Naive B cell (primary cell): ENCODE measurements at regions not wholly inside any gene's neighbourhood (a gene's known extent, or its start where the extent isn't known, plus 50 kb on each side); places are given as distances from the start of the nearest gene placed in this dataset.
A peak's percentile ranks its signal among the peaks of the same experiment; 100 is the strongest.

Experiments used
- ATAC-seq, 2 donors: fragments of 150-1000 bp; cut with Tn5 transposase; 2 replicates each; pipeline ENCODE4 v1.10.0; 2021; ENCODE audit warnings: low read depth in 2 of 2, mild to moderate bottlenecking in 2 of 2, moderate library complexity in 2 of 2
- DNase-seq: peaks from one replicate; pipeline ENCODE4 v3.0.0; 2022
- H3K27ac Mint-ChIP-seq, 6 donors: one replicate each; pipeline ENCODE4 v1.8.0; 2020 to 2022; ENCODE audit warnings: mild to moderate bottlenecking in 6 of 6, mixed read lengths in 6 of 6, moderate library complexity in 5 of 6, inconsistent platforms in 2 of 6
- H3K27me3 Mint-ChIP-seq, 3 donors: one replicate each; pipeline ENCODE4 v1.8.0; 2021 to 2022; ENCODE audit warnings: mixed read lengths in 3 of 3, mild to moderate bottlenecking in 1 of 3
- H3K36me3 Mint-ChIP-seq, 2 donors: one replicate each; pipeline ENCODE4 v1.8.0; 2020 to 2022; ENCODE audit warnings: mixed read lengths in 2 of 2, inconsistent platforms in 1 of 2, mild to moderate bottlenecking in 1 of 2
- H3K4me1 Mint-ChIP-seq, 3 donors: one replicate each; pipeline ENCODE4 v1.8.0; 2020 to 2022; ENCODE audit warnings: mixed read lengths in 3 of 3, inconsistent platforms in 1 of 3, mild to moderate bottlenecking in 1 of 3, moderate library complexity in 1 of 3
- H3K4me3 Mint-ChIP-seq, 8 donors: one replicate each; pipeline ENCODE4 v1.8.0; 2020 to 2022; ENCODE audit warnings: mild to moderate bottlenecking in 8 of 8, mixed read lengths in 8 of 8, moderate library complexity in 8 of 8, inconsistent platforms in 2 of 8
- H3K9me3 Mint-ChIP-seq, 7 donors: one replicate each; pipeline ENCODE4 v1.8.0; 2020 to 2022; ENCODE audit warnings: mixed read lengths in 7 of 7, mild to moderate bottlenecking in 5 of 7, inconsistent platforms in 2 of 7, moderate library complexity in 1 of 7

DNA sequence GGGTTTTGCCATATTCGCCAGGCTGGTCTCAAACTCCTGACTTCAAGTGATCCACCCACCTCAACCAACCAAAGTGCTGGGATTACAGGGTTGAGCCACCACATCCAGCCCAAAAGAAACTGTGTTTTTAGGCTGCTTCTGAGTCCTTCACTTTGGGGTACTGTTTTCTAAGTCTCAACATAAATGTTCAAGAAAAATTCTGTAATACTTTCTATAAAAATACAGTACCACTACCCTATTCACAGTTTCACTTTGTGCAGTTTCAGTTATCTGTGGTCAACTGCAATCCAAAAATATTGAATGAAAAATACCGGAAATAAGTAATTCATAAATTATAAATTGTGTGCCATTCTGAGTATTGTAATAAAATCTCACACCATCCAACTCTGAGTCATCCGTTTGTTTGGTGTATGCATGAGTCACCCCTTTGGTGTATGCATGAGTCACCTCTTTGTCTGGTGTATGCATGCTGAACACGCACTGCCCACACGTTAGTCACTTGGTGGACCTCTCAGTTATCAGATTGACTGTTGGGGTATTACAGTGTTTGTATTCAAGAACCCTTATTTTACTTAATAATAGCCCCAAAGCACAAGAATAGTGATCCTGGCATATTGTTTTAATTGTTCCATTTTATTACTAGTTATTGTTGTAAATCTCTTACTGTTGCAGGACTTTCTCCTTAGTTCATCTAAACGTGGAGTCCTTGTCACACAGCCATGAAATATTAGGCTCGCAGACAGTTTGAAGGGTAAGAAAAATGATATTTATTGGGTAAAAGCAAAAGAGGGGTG, 190.2 kb downstream of the FSCB start:
- Mint-ChIP-seq H3K27me3 (no peaks in the 10 kb centered on the region), H3K36me3 (no peaks in the 10 kb centered on the region), H3K4me1 (no peaks in the 10 kb centered on the region), H3K9me3 (peaks cover 4 to 20% (median 11%) of the 10 kb centered on the region in 7 donors), H3K4me3 (no peak overlapping the region), H3K27ac (no peak overlapping the region)
- ATAC-seq (no peak), DNase-seq (no peak)

DNA sequence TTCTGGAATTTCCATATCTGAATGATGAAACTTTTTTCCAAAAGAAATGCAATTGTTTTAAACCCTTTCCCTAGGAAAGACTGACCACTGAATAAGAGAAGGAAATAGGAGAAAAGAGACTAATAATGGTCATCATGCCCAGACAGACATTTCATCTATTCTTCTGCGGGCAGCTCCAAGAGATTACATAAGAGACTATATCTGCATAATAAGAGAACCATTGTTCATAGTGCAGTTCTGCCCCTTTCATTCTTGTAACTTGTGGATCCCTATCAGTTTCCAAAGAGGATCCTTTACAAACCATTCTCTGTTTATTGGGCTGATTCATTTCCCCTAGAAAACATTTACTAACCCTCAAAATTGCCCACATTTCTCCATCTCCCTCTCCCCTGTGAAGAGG, 197.8 kb downstream of the FSCB start:
- DNase-seq (no peak), ATAC-seq (no peak)
- Mint-ChIP-seq H3K27me3 (no peaks in the 10 kb centered on the region), H3K9me3 (peaks cover 0 to 11% (median 4%) of the 10 kb centered on the region in 7 donors), H3K4me3 (no peak overlapping the region), H3K4me1 (no peaks in the 10 kb centered on the region), H3K27ac (no peak overlapping the region), H3K36me3 (no peaks in the 10 kb centered on the region)

DNA sequence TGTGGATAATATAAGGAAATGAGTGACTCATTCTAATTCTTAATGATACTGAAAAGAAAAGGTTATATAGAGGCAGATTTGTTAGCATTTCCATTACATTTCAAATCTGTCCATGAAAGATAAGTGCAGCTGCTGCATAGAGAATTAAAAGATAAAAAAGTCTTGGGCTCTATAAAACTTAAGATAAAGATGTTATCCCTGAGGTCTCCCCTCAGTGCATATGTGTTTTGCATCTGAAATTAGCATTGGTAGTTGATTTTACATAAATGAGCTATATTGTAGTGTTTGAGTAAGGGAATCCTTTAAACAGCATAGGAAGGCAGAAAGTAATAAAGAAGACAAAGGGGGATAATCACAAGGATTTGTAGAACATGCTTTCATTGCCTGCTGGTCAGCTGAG, 206.2 kb downstream of the FSCB start:
- Mint-ChIP-seq H3K36me3 (no peaks in the 10 kb centered on the region), H3K4me1 (no peaks in the 10 kb centered on the region), H3K9me3 (peaks cover 0 to 18% (median 2%) of the 10 kb centered on the region in 7 donors), H3K27me3 (no peaks in the 10 kb centered on the region), H3K27ac (no peak overlapping the region), H3K4me3 (no peak overlapping the region)
- ATAC-seq = no peak
- DNase-seq = no peak

DNA sequence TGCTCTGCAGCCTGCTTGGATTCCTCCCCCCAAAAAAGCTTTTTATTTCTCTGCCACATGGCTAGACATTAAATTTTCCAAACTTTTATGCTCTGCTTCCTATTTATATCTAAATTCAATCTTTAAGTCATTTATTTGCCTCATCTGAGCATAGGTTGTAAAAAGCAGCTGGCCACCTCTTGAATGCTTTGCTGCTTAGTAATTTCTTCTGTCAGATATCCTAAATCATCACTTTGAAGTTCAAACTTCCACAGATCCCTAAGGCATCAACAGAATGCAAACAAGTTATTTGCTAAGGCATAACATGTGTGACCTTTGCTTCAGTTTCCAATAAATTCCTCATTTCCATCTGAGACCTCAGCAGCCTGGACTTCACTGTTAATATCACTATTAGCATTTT, 209.6 kb downstream of the FSCB start:
- no peak for DNase-seq
- Mint-ChIP-seq H3K27ac (no peak overlapping the region), H3K4me1 (no peaks in the 10 kb centered on the region), H3K4me3 (no peak overlapping the region), H3K36me3 (no peaks in the 10 kb centered on the region), H3K9me3 (peaks cover 0 to 18% (median 5%) of the 10 kb centered on the region in 7 donors), H3K27me3 (no peaks in the 10 kb centered on the region)
- no peak for ATAC-seq

DNA sequence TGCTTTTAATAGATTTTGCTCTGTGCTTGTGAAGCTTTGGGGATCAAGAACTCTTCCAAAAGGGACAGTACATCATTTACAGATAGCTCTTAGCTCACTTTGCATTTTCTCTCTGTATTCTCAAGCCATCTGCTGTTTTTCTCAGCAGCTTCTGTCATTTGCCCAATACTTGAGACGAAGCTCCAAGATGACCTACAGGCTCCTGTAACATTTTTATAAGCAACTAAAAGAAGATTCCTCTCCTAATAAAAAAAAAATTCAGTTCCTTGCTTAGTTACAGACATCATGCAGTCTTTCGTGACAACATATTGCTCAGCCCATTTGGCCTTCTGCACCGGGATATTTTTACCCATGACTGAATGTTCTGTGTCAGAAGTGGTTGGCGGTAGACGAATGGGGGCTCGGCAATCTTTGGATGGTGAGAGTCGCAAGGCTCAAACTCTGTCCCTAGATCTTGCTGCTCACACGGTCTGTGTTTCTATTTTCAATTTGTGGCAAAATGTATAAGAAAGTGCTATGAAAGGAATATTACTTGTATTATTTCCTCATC, 215.6 kb downstream of the FSCB start:
- Mint-ChIP-seq H3K36me3 (no peaks in the 10 kb centered on the region), H3K27me3 (no peaks in the 10 kb centered on the region), H3K9me3 (peaks cover 0 to 8% (median 0%) of the 10 kb centered on the region in 7 donors), H3K27ac (no peak overlapping the region), H3K4me3 (peak overlapping the region in 1 of 8 donors; percentile 7), H3K4me1 (no peaks in the 10 kb centered on the region)
- no peak for DNase-seq
- ATAC-seq = no peak

DNA sequence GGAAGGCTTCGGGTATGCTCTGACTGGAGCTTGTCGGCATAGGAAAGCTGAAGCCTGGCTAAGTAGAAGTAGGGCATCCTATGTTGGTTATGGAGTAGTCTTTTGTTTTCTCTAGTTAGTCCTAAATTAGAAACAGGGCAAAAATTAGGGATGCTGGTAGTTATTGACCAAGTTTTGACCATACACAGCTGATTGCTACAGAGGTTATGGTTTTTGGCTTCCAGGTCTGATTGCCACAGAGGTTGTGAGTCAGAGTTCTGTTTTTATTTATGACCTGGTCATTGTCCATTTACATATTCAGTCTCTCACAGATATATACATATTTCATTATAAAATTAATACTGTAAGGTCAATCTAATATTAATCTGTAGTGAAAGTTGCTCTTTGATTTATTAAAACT, 219.2 kb downstream of the FSCB start:
- no peak for ATAC-seq
- Mint-ChIP-seq H3K27me3 (no peaks in the 10 kb centered on the region), H3K4me3 (no peak overlapping the region), H3K36me3 (no peaks in the 10 kb centered on the region), H3K27ac (no peak overlapping the region), H3K4me1 (no peaks in the 10 kb centered on the region), H3K9me3 (peaks cover 0 to 3% (median 0%) of the 10 kb centered on the region in 7 donors)
- no peak for DNase-seq

DNA sequence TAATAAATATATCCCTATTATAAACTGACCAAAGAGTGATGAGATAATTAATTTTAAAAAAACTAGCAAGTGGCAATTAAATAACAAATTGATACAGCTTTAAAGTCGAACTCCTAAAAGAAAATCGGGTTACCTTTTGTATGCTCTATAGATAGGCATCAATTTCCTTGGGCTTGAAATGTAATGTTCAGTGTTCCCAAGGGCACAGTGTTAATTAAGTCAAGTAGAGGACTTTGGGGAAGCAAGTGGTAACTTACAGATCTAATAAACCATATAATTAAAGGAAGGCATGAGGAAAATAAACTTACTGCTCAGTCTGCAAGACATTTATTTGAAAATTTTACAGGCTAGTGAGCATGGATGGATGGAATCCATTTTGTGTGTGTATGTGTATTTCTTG, 220.9 kb downstream of the FSCB start:
- DNase-seq = no peak
- H3K27ac Mint-ChIP-seq = no peak overlapping the region
- no peak for ATAC-seq
- no peaks in the 10 kb centered on the region for H3K27me3 Mint-ChIP-seq
- H3K4me3 Mint-ChIP-seq = no peak overlapping the region
- H3K36me3 Mint-ChIP-seq = no peaks in the 10 kb centered on the region
- no peaks in the 10 kb centered on the region for H3K4me1 Mint-ChIP-seq
- peaks cover 0 to 3% (median 0%) of the 10 kb centered on the region in 7 donors for H3K9me3 Mint-ChIP-seq

DNA sequence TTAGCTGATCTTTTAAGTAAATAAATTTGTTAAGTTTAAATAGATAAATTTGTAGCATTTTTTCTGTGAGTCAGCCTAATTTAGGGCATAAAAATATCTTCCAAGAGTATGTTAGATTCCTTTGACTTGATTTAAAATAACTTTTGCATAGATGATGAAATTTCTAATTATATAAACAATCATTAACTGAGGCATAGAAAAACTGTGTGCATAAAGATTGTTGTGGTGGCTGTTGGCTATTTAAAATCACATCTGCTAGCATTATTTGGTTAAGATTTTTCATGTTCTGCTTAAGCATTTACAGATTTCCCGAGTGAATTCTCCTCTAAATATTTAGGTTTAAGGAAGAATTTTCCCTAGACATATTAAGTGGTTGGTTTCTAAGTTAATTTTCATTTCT, 223.2 kb downstream of the FSCB start:
- no peaks in the 10 kb centered on the region for H3K4me1 Mint-ChIP-seq
- H3K27ac Mint-ChIP-seq = no peak overlapping the region
- ATAC-seq = no peak
- H3K9me3 Mint-ChIP-seq = peaks cover 0 to 2% (median 0%) of the 10 kb centered on the region in 7 donors
- no peak overlapping the region for H3K4me3 Mint-ChIP-seq
- H3K27me3 Mint-ChIP-seq = no peaks in the 10 kb centered on the region
- H3K36me3 Mint-ChIP-seq = no peaks in the 10 kb centered on the region
- DNase-seq = no peak

DNA sequence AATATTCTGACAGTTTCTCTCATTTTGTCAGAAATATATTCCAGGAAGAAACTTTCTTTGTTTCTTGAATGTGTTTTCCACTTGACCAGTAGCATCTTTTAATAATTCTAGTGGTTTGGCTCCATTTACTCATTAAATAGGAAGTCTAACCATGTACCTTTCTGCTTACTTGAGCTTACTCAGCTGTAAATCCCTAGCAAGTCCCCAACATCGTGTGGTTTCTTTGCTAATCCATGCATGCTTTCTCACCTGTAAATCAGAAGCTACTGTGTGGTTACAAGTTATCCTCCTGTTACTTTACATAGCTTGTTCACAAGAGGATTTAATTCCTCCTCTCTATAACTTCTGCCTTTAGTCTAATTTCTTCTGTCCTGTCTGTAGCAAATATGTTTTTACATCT, 227.7 kb downstream of the FSCB start:
- Mint-ChIP-seq H3K27me3 (no peaks in the 10 kb centered on the region), H3K4me1 (no peaks in the 10 kb centered on the region), H3K4me3 (no peak overlapping the region), H3K36me3 (no peaks in the 10 kb centered on the region), H3K27ac (no peak overlapping the region), H3K9me3 (peaks cover 0 to 2% (median 0%) of the 10 kb centered on the region in 7 donors)
- ATAC-seq (no peak), DNase-seq (no peak)

DNA sequence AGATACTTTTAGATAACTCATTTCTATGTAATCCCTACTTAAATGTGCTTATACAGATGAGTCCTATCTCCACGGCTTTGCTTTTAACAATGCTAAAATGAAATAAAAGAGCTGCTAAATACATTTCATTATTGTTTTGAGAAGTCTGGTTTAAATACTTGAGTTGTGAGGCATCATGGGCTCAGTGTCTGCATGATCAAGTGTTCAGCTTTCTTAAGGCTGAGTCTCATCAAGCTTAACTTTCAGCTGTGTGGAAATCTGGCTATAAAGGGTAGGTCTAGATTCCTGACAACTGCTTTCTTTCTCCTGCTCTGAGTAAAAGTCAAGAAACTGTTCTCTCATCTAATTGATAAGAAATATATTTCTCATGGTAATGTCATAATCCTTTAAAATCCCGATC, 235.4 kb downstream of the FSCB start:
- Mint-ChIP-seq H3K27me3 (no peaks in the 10 kb centered on the region), H3K9me3 (peaks cover 0 to 11% (median 2%) of the 10 kb centered on the region in 7 donors), H3K36me3 (no peaks in the 10 kb centered on the region), H3K27ac (no peak overlapping the region), H3K4me3 (no peak overlapping the region), H3K4me1 (no peaks in the 10 kb centered on the region)
- DNase-seq (no peak), ATAC-seq (no peak)

DNA sequence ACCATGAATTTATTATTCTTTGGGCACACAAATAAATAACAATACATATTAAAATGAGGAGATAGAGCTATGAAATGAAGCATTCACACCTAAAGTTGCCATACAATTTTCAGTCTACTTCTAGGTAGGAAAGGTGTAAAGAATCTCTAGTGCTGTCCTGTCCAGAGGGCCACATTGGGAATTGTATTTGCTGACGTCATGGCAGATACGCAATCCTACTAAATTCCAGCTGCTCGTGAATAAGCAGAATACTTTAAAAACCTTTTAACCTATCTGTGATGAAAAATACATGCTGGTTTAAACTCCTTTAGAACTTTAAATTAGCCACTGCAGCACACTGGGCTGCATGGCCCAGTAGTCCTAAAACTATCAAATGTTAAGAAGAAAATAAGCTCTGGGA, 236.1 kb downstream of the FSCB start:
- H3K27me3 Mint-ChIP-seq = no peaks in the 10 kb centered on the region
- peaks cover 0 to 12% (median 2%) of the 10 kb centered on the region in 7 donors for H3K9me3 Mint-ChIP-seq
- no peak overlapping the region for H3K27ac Mint-ChIP-seq
- DNase-seq = no peak
- no peak for ATAC-seq
- no peak overlapping the region for H3K4me3 Mint-ChIP-seq
- H3K4me1 Mint-ChIP-seq = no peaks in the 10 kb centered on the region
- H3K36me3 Mint-ChIP-seq = no peaks in the 10 kb centered on the region

DNA sequence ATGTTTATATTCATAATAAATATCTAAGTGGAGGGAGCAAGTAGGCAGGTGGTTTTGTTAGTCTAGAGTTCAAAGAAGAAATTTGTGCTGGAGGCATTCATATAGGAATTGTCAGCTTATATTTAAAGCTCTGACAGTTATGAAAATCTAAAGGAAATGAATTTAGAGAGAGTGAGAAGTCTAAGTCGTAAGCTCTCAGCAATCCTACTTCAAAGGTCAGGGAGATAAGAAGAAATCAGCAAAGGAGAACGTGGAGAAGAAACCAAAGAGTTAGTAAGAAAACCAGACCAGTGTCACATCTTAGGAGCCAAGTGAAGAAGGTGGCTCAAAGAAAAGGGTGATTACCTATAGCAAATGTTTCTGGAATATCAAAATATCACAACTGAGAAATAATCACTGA, 241.8 kb downstream of the FSCB start:
- Mint-ChIP-seq H3K27ac (no peak overlapping the region), H3K36me3 (no peaks in the 10 kb centered on the region), H3K27me3 (no peaks in the 10 kb centered on the region), H3K9me3 (peaks cover 8 to 33% (median 18%) of the 10 kb centered on the region in 7 donors), H3K4me1 (no peaks in the 10 kb centered on the region), H3K4me3 (no peak overlapping the region)
- ATAC-seq = no peak
- no peak for DNase-seq

DNA sequence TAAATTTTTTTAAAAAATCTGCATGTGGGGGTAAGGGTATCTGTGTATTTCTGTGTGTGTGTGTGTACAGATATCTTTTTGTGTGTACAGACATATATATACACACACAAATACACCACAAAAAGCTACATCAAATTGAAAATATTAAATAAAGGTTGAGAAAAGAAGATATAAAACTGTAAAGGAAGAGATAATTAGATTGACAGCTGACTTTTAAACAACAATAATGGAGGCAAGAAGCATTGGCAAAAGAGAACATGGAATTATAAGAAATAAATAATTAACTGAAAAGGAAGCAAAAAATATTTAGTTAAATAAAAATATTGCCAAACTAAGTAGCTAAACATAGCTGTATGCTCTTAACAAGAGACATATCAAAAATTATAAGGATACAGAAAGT, 291.4 kb downstream of the FSCB start:
- Mint-ChIP-seq H3K36me3 (no peaks in the 10 kb centered on the region), H3K4me3 (no peak overlapping the region), H3K4me1 (no peaks in the 10 kb centered on the region), H3K27me3 (no peaks in the 10 kb centered on the region), H3K9me3 (peaks cover 5 to 33% (median 10%) of the 10 kb centered on the region in 7 donors), H3K27ac (no peak overlapping the region)
- ATAC-seq (no peak), DNase-seq (no peak)

DNA sequence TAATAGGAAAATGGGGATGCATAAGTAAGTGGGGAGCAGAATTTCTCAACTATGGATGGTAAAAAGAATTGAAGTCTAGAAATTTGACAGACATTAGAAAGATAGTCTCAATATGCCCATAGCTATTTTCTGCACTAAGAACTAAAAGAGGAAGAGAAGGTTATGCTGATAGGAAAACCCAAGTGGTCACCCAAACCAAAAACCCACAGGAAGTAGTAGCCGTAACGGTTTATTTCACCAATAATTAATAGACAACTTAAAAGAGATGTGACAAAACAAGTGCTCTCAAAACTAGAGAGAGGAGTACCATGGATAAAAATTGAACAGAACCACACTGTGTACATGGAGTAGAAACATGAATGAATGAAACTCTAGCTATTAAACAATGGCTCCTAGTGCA, 295.4 kb downstream of the FSCB start:
- no peak overlapping the region for H3K4me3 Mint-ChIP-seq
- no peaks in the 10 kb centered on the region for H3K4me1 Mint-ChIP-seq
- no peak for DNase-seq
- H3K9me3 Mint-ChIP-seq = peaks cover 4 to 22% (median 10%) of the 10 kb centered on the region in 7 donors
- ATAC-seq = no peak
- no peaks in the 10 kb centered on the region for H3K27me3 Mint-ChIP-seq
- H3K27ac Mint-ChIP-seq = peak overlapping the region in 1 of 6 donors; percentile 39
- no peaks in the 10 kb centered on the region for H3K36me3 Mint-ChIP-seq
